Activated naive CD8-positive, alpha-beta T cell treated with anti-CD3 and anti-CD28 coated beads, Interleukin-2, amount 50 U/mL, for 24 hours (primary cell): ENCODE measurements at regions not wholly inside any gene's neighbourhood (a gene's known extent, or its start where the extent isn't known, plus 50 kb on each side); places are given as distances from the start of the nearest gene placed in this dataset.

Experiments used
- ATAC-seq: fragments of 150-1000 bp; cut with Tn5 transposase; one replicate; pipeline ENCODE4 v1.10.0; 2021
- DNase-seq: peaks from one replicate; pipeline ENCODE4 v3.0.0; 2021
- H3K27ac Mint-ChIP-seq: one replicate; pipeline ENCODE4 v1.8.0; 2021; ENCODE audit warnings: mild to moderate bottlenecking, mixed read lengths
- H3K27me3 Mint-ChIP-seq: one replicate; pipeline ENCODE4 v1.8.0; 2021; ENCODE audit warnings: mixed read lengths
- H3K36me3 Mint-ChIP-seq: one replicate; pipeline ENCODE4 v1.8.0; 2021; ENCODE audit warnings: low read depth, mixed read lengths
- H3K4me1 Mint-ChIP-seq: one replicate; pipeline ENCODE4 v1.8.0; 2021; ENCODE audit warnings: mixed read lengths
- H3K4me3 Mint-ChIP-seq: one replicate; pipeline ENCODE4 v1.8.0; 2021; ENCODE audit warnings: mild to moderate bottlenecking, moderate library complexity, mixed read lengths
- H3K9me3 Mint-ChIP-seq: one replicate; pipeline ENCODE4 v1.8.0; 2021; ENCODE audit warnings: mixed read lengths

DNA sequence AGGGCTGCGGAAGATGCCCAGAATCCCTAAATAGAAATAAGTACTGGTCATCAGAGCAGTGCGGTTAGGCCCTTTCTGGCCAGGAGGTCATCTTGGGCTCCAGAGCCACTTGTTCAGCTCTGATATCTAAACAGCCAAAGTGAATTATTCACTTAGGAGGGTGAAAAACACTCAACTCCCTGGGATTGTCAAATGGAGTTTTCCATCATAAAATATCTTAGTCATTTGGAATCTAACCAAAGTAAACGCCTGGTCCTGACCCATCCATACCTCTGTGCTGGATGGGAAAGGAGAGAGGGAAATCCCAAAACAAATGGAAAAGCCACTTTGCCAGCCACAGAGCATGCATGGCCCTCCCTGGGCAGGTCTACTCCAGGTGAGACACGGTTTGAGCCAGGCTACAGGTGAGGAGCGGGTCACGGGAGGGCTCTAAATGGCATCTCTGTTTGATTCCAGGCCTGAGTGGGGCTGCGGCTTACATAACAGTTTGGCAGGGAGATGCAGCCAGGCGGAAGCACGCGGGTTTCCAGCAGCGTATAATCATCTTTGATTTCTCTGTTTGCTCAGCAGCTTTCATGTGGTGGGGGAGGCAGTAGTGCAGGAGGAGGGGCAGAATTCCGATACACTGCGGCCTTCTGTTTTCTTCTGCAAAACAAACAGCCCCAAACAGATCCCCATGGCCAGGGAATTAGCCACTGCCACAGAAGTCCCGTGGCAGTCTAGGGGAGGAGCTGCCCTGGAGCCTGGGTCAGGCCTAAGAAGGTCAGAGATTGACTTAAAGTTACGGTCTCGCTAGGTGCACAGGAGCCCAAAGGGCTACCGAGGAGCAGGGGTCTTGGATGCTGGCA, 59.1 kb upstream of the ZNF648 start:
- Mint-ChIP-seq H3K4me3 (no peak overlapping the region), H3K27me3 (peaks cover 10% of the 10 kb centered on the region), H3K36me3 (no peaks in the 10 kb centered on the region), H3K4me1 (no peaks in the 10 kb centered on the region), H3K27ac (no peak overlapping the region), H3K9me3 (no peaks in the 10 kb centered on the region)
- DNase-seq = no peak
- no peak for ATAC-seq

DNA sequence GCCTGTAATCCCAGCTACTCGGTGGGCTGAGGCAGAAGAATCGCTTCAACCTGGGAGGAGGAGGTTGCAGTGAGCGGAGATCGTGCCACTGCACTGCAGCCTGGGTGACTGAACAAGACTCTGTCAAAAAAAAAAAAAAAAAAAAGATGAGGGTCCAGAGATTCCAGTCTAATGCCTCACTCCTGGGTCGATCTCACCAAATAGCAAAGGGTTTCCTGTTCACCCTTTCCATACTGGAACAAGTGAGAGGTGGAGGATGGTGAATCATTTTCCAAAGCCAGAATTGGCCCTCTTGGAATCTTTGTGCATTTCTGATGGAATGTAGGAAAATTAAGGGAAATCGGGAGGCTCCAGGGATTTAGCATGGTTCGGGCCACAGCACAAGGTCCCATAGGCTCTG, 58.1 kb upstream of the ZNF648 start:
- no peak for DNase-seq
- H3K4me3 Mint-ChIP-seq = no peak overlapping the region
- no peaks in the 10 kb centered on the region for H3K9me3 Mint-ChIP-seq
- ATAC-seq = no peak
- no peaks in the 10 kb centered on the region for H3K36me3 Mint-ChIP-seq
- H3K27ac Mint-ChIP-seq = no peak overlapping the region
- H3K4me1 Mint-ChIP-seq = no peaks in the 10 kb centered on the region
- peaks cover 10% of the 10 kb centered on the region for H3K27me3 Mint-ChIP-seq

DNA sequence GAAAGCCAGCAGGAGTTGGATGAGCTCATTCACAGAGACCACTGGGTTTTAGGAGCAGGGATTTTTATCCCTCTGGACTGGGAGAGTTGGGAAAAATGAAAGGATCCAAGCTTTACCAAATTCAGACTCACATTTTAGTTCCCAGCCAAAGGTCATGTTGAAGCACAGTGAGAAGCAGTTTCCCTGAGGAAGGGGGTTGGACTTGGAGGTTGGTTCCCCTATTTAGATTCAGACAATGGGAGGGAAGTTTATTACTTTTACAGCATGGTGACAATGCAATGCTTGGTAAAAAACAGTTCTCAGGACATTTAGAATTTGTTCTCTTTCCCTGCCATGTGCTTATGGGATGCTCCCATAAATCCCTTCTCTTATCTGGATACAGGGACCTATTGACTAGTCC, 57.3 kb upstream of the ZNF648 start:
- H3K27ac Mint-ChIP-seq = no peak overlapping the region
- no peaks in the 10 kb centered on the region for H3K36me3 Mint-ChIP-seq
- H3K4me3 Mint-ChIP-seq = no peak overlapping the region
- no peaks in the 10 kb centered on the region for H3K4me1 Mint-ChIP-seq
- no peak for ATAC-seq
- H3K9me3 Mint-ChIP-seq = no peaks in the 10 kb centered on the region
- no peak for DNase-seq
- H3K27me3 Mint-ChIP-seq = peaks cover 10% of the 10 kb centered on the region

GRCh38 chr1:182114627-182115023, 53.1 kb upstream of the ZNF648 start:
- H3K9me3 Mint-ChIP-seq = no peaks in the 10 kb centered on the region
- H3K4me3 Mint-ChIP-seq = no peak overlapping the region
- H3K27me3 Mint-ChIP-seq = peaks cover 17% of the 10 kb centered on the region
- no peak overlapping the region for H3K27ac Mint-ChIP-seq
- no peak for ATAC-seq
- H3K36me3 Mint-ChIP-seq = no peaks in the 10 kb centered on the region
- no peaks in the 10 kb centered on the region for H3K4me1 Mint-ChIP-seq
- DNase-seq = no peak

GRCh38 chr1:182113879-182114626, 52.5 kb upstream of the ZNF648 start:
- DNase-seq (no peak), ATAC-seq (no peak)
- Mint-ChIP-seq H3K4me1 (no peaks in the 10 kb centered on the region), H3K4me3 (no peak overlapping the region), H3K9me3 (no peaks in the 10 kb centered on the region), H3K36me3 (no peaks in the 10 kb centered on the region), H3K27me3 (peaks cover 17% of the 10 kb centered on the region), H3K27ac (no peak overlapping the region)

- ATAC-seq = no peak
- no peak for DNase-seq
- Mint-ChIP-seq H3K4me1 (no peaks in the 10 kb centered on the region), H3K36me3 (no peaks in the 10 kb centered on the region), H3K27me3 (peaks cover 16% of the 10 kb centered on the region), H3K9me3 (no peaks in the 10 kb centered on the region), H3K27ac (no peak overlapping the region), H3K4me3 (no peak overlapping the region)
Measured at GRCh38 chr1:182111496-182111895, 50.0 kb upstream of the ZNF648 start.
